GM12892 (cell line): ENCODE measurements at regions not wholly inside any gene's neighbourhood (a gene's known extent, or its start where the extent isn't known, plus 50 kb on each side); places are given as distances from the start of the nearest gene placed in this dataset.

ENCODE experiments used
- POLR2A ChIP-seq: IDR thresholded peaks from 2 replicates; pipeline ENCODE4 v1.6.1; 2011; ENCODE audit warnings: low read depth, low read length, control low read depth
- POLR2AphosphoS5 ChIP-seq: IDR thresholded peaks from 2 replicates; pipeline ENCODE4 v1.6.1; 2011; ENCODE audit warnings: low read depth, low read length, control low read depth
- TAF1 ChIP-seq: IDR thresholded peaks from 2 replicates; pipeline ENCODE4 v1.6.1; 2011; ENCODE audit warnings: low read depth, mild to moderate bottlenecking, control low read depth, low read length, borderline replicate concordance

DNA sequence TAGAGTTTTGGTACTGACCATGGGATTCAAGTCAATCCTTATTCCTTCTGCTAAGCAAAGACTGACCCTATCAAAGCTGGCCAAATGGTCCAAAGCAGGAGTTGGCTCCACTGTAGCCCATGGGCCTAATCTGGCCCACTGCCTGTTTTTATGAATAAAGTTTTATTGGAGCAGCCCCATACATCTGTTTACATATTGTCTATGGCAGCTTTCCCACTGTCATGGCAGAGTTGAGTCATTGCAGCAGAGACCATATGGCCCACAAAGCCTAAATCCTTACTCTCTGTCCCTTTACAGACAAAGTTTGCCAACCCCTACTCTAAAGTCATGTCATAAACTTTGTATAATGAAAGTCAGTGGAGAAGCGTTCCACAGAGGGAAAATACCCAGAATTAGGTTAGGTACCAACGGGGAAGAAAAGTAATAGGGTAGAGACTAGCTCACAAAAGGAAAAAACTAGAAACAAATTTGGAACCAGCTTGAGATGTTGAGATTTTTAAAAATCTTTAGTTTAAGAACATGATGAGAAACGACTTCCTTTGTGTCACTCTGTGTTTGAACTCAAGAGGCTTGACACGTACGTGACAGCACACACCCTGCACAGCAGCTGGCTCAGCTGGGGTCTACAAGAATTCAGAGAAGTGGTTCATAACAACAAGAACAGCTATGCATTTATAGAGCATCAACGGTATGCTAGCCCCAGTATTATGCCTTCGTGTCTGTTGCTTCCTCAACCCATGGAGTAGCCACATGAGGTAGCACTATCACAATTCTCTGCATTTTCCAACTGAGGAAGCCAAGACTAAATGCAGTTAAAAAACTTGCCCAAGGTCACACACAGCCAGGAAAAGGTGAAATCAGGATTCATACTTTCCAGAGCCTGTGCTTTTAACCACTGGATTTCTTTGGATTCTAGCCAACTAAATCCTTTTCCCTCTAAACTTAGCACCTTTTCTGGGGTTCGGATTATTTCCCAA lies 198.9 kb upstream of the WWC1 start:
- TF ChIP-seq TAF1 (no peak), POLR2AphosphoS5 (no peak), POLR2A (no peak)
